NCI-H446 treated with DMSO at 0.1 percent for 48 hours (cell line): ENCODE measurements at regions not wholly inside any gene's neighbourhood (a gene's known extent, or its start where the extent isn't known, plus 50 kb on each side); places are given as distances from the start of the nearest gene placed in this dataset.
"Not testable (repeated sequence)": the region's sequence is repeated elsewhere in the genome, so short reads cannot be mapped to it uniquely, and the experiment has no call there.

Source experiments
- DNase-seq: peaks from one replicate; lab custom pipeline; 2025; lab: John Stamatoyannopoulos, UW

GRCh38 chr6:85838351-85839119, 195.8 kb upstream of the SYNCRIP start:
- not testable (repeated sequence) for DNase-seq

- DNase-seq: no peak
Measured at GRCh38 chr6:85828973-85829372, 186.3 kb upstream of the SYNCRIP start.

- no peak for DNase-seq
Measured at GRCh38 chr6:85826997-85827396, 184.3 kb upstream of the SYNCRIP start.

GRCh38 chr6:85824329-85824728, 181.6 kb upstream of the SYNCRIP start:
- no peak for DNase-seq

- DNase-seq: no peak
Measured at GRCh38 chr6:85810558-85810957, 167.9 kb upstream of the SYNCRIP start.

GRCh38 chr6:85803721-85804120, 161.0 kb upstream of the SYNCRIP start:
- DNase-seq: no peak

GRCh38 chr6:85802162-85802561, 159.5 kb upstream of the SYNCRIP start:
- DNase-seq: no peak

GRCh38 chr6:85798931-85799652, 156.4 kb upstream of the SYNCRIP start:
- DNase-seq: no peak

- DNase-seq: no peak
Measured at GRCh38 chr6:85797993-85798392, 155.3 kb upstream of the SYNCRIP start.

GRCh38 chr6:85795945-85796344, 153.3 kb upstream of the SYNCRIP start:
- no peak for DNase-seq

- DNase-seq: no peak
Measured at GRCh38 chr6:85792254-85792653, 149.6 kb upstream of the SYNCRIP start.

GRCh38 chr6:85775883-85776282, 133.2 kb upstream of the SYNCRIP start:
- DNase-seq: no peak

- no peak for DNase-seq
Measured at GRCh38 chr6:85772641-85773040, 130.0 kb upstream of the SYNCRIP start.

- no peak for DNase-seq
Measured at GRCh38 chr6:85771925-85772430, 129.3 kb upstream of the SYNCRIP start.

- DNase-seq: no peak
Measured at GRCh38 chr6:85771455-85771854, 128.8 kb upstream of the SYNCRIP start.

GRCh38 chr6:85764844-85765243, 122.2 kb upstream of the SYNCRIP start:
- no peak for DNase-seq

GRCh38 chr6:85756982-85757381, 114.3 kb upstream of the SYNCRIP start:
- DNase-seq: no peak

GRCh38 chr6:85754894-85755293, 112.2 kb upstream of the SYNCRIP start:
- DNase-seq: no peak

- no peak for DNase-seq
Measured at GRCh38 chr6:85752602-85753001, 109.9 kb upstream of the SYNCRIP start.

GRCh38 chr6:85751374-85752055, 108.8 kb upstream of the SYNCRIP start:
- no peak for DNase-seq

- not testable (repeated sequence) for DNase-seq
Measured at GRCh38 chr6:85750146-85750545, 107.5 kb upstream of the SYNCRIP start.

GRCh38 chr6:85749236-85749635, 106.5 kb upstream of the SYNCRIP start:
- DNase-seq: no peak

- DNase-seq: no peak
Measured at GRCh38 chr6:85747666-85748065, 105.0 kb upstream of the SYNCRIP start.
